SK-N-SH (cell line): ENCODE measurements at regions not wholly inside any gene's neighbourhood (a gene's known extent, or its start where the extent isn't known, plus 50 kb on each side); places are given as distances from the start of the nearest gene placed in this dataset.

Experiments
- CTCF ChIA-PET: fragments of 300-600, 350-600 bp; formaldehyde crosslinking; extraction: SDS; loops from one replicate; lab custom pipeline; 2021; lab: Yijun Ruan, JAX
- POLR2A ChIA-PET: fragments of 350-600 bp; sonication (Branson Sonifier 250); formaldehyde crosslinking; extraction: SDS; loops from one replicate; lab custom pipeline; 2020; ENCODE audit warnings: antibody characterized with exemption, inconsistent platforms; lab: Yijun Ruan, JAX
- DNase-seq: peaks from one replicate; pipeline ENCODE4 v3.0.0; 2012
- H2AFZ ChIP-seq: fragments of 200-600 bp; sonication (generic); 2 replicates; pipeline ENCODE4 v1.8.1; 2016; ENCODE audit warnings: antibody characterized with exemption, mild to moderate bottlenecking, low read depth
- H3F3A ChIP-seq: fragments of 200-600 bp; sonication (generic); replicated peaks from 2 replicates; pipeline ENCODE3; 2016; ENCODE audit warnings: antibody characterized with exemption, mild to moderate bottlenecking; ENCODE audit not compliant: insufficient read depth
- H3K27ac ChIP-seq, 2 experiments: fragments of 200-500 bp in 1 of 2; fragments of 200-600 bp in 1 of 2; sonication (Bioruptor generic) in 1 of 2; sonication (generic), shearing (Covaris generic) in 1 of 2; 2 replicates each; pipeline versions ENCODE4 v1.5.1 to v1.6.1; 2014 to 2016; ENCODE audit warnings: low read depth in 2 of 2, inconsistent platforms in 1 of 2, low read length in 1 of 2, mild to moderate bottlenecking in 1 of 2, mixed read lengths in 1 of 2
- H3K27me3 ChIP-seq: fragments of 200-600 bp; sonication (generic), shearing (Covaris generic); 2 replicates; pipeline ENCODE4 v1.6.1; 2016; ENCODE audit warnings: mixed run types; ENCODE audit not compliant: insufficient read depth
- H3K36me3 ChIP-seq, 2 experiments: fragments of 200-500 bp in 1 of 2; fragments of 200-600 bp in 1 of 2; sonication (Bioruptor generic) in 1 of 2; sonication (generic) in 1 of 2; replicated peaks in 1 of 2; 2 replicates each; pipeline versions ENCODE3 to v1.5.1; 2014 to 2016; ENCODE audit warnings: low read length in 1 of 2, mild to moderate bottlenecking in 1 of 2; ENCODE audit not compliant: insufficient read depth in 2 of 2, control insufficient read depth in 1 of 2
- H3K4me1 ChIP-seq, 2 experiments: fragments of 200-500 bp in 1 of 2; fragments of 200-600 bp in 1 of 2; sonication (Bioruptor generic) in 1 of 2; sonication (generic), shearing (Covaris generic) in 1 of 2; 2 replicates each; pipeline versions ENCODE4 v1.5.1 to v1.6.1; 2014 to 2016; ENCODE audit warnings: low read depth in 1 of 2, low read length in 1 of 2, mixed run types in 1 of 2; ENCODE audit not compliant: insufficient read depth in 2 of 2, control insufficient read depth in 1 of 2
- H3K4me2 ChIP-seq: fragments of 200-600 bp; sonication (generic), shearing (Covaris generic); 2 replicates; pipeline ENCODE4 v1.6.1; 2017; ENCODE audit warnings: mixed run types
- H3K4me3 ChIP-seq, 2 experiments: fragments of 200-500 bp in 1 of 2; fragments of 200-600 bp in 1 of 2; sonication (Bioruptor generic) in 1 of 2; sonication (generic), shearing (Covaris generic) in 1 of 2; 2 replicates each; pipeline versions ENCODE4 v1.5.1 to v1.8.1; 2014 to 2016; ENCODE audit warnings: low read depth in 2 of 2, inconsistent platforms in 1 of 2, low read length in 1 of 2, mild to moderate bottlenecking in 1 of 2, mixed read lengths in 1 of 2, moderate library complexity in 1 of 2
- H3K79me2 ChIP-seq: fragments of 200-600 bp; sonication (generic); 2 replicates; pipeline ENCODE4 v1.8.1; 2017; ENCODE audit warnings: mild to moderate bottlenecking; ENCODE audit not compliant: insufficient read depth
- H3K9ac ChIP-seq: fragments of 200-600 bp; sonication (generic); 2 replicates; pipeline ENCODE4 v1.6.1; 2017; ENCODE audit warnings: mixed run types
- H3K9me2 ChIP-seq: fragments of 200-600 bp; sonication (generic); 2 replicates; pipeline ENCODE4 v1.6.1; 2017; ENCODE audit warnings: mixed run types
- H3K9me3 ChIP-seq: fragments of 200-600 bp; sonication (generic); 2 replicates; pipeline ENCODE4 v1.6.1; 2017; ENCODE audit warnings: mixed run types, mild to moderate bottlenecking, moderate library complexity
- H4K20me1 ChIP-seq: fragments of 200-600 bp; sonication (generic); 2 replicates; pipeline ENCODE4 v1.6.1; 2017; ENCODE audit warnings: mild to moderate bottlenecking, mixed run types; ENCODE audit not compliant: insufficient read depth
- CHD2 ChIP-seq: fragments of 150-350 bp; IDR thresholded peaks from 2 replicates; pipeline ENCODE4 v1.6.1; 2018; ENCODE audit warnings: low read length; ENCODE audit not compliant: partially characterized antibody
- CTCF ChIP-seq: fragments of 200-600 bp; sonication (generic); IDR thresholded peaks from 2 replicates; pipeline ENCODE4 v1.6.1; 2017; ENCODE audit warnings: antibody characterized with exemption, mild to moderate bottlenecking, moderate library complexity
- FOSL2 ChIP-seq: IDR thresholded peaks from 2 replicates; pipeline ENCODE4 v1.4.0; 2012; ENCODE audit warnings: low read depth, mild to moderate bottlenecking, moderate library complexity, borderline replicate concordance
- IRF3 ChIP-seq: fragments of 150-350 bp; IDR thresholded peaks from 2 replicates; pipeline ENCODE4 v1.6.1; 2016; ENCODE audit warnings: mild to moderate bottlenecking, low read depth, low read length
- JUND ChIP-seq: IDR thresholded peaks from 2 replicates; pipeline ENCODE4 v1.4.0; 2012
- MEF2A ChIP-seq: IDR thresholded peaks from 2 replicates; pipeline ENCODE4 v1.4.0; 2012; ENCODE audit warnings: low read depth, borderline replicate concordance
- MXI1 ChIP-seq: IDR thresholded peaks from 2 replicates; pipeline ENCODE4 v1.6.1; 2012; ENCODE audit warnings: mild to moderate bottlenecking, low read depth, low read length, improper control_type of control experiment
- NFIC ChIP-seq: IDR thresholded peaks from 2 replicates; pipeline ENCODE4 v1.4.0; 2012; ENCODE audit warnings: borderline replicate concordance
- PBX3 ChIP-seq: IDR thresholded peaks from 2 replicates; pipeline ENCODE4; 2012
- POLR2AphosphoS5 ChIP-seq: IDR thresholded peaks from 2 replicates; pipeline ENCODE4 v1.6.1; 2012; ENCODE audit warnings: low read depth, low read length
- RAD21 ChIP-seq: IDR thresholded peaks from 2 replicates; pipeline ENCODE4 v1.6.1; 2012; ENCODE audit warnings: mild to moderate bottlenecking, low read length
- RCOR1 ChIP-seq: fragments of 150-350 bp; IDR thresholded peaks from 2 replicates; pipeline ENCODE4 v1.6.1; 2017; ENCODE audit warnings: antibody characterized with exemption, low read length
- REST ChIP-seq: IDR thresholded peaks from 2 replicates; pipeline ENCODE4 v1.6.1; 2012; ENCODE audit warnings: mild to moderate bottlenecking, low read depth, low read length, moderate library complexity
- RXRA ChIP-seq: IDR thresholded peaks from 2 replicates; pipeline ENCODE4 v1.4.0; 2012; ENCODE audit warnings: low read depth, mild to moderate bottlenecking, borderline replicate concordance
- SMC3 ChIP-seq: IDR thresholded peaks from 2 replicates; pipeline ENCODE4 v1.6.1; 2012; ENCODE audit warnings: low read depth, low read length, improper control_type of control experiment
- TAF1 ChIP-seq: IDR thresholded peaks from 2 replicates; pipeline ENCODE4 v1.6.1; 2012; ENCODE audit warnings: low read depth, mild to moderate bottlenecking, low read length, moderate library complexity, borderline replicate concordance
- YY1 ChIP-seq: IDR thresholded peaks from 2 replicates; pipeline ENCODE4 v1.4.0; 2012; ENCODE audit warnings: low read depth, mild to moderate bottlenecking
- ZBTB33 ChIP-seq: IDR thresholded peaks from 2 replicates; pipeline ENCODE4 v1.4.0; 2012; ENCODE audit warnings: low read depth, borderline replicate concordance
- WGBS: methylation state at CpG from one replicate; pipeline ENCODE4 v1.1.6; 2017; ENCODE audit warnings: low lambda C conversion rate; 5-methylcytosine and 5-hydroxymethylcytosine counted together

- H4K20me1 ChIP-seq: no peaks in the 10 kb centered on the region
- DNase-seq: no peak
- no peak overlapping the region for H3K27ac ChIP-seq
- no peaks in the 10 kb centered on the region for H3K9me2 ChIP-seq
- POLR2A ChIA-PET: no interaction called here
- WGBS: 10% methylated on average over 5 of the region's 7 CpGs
- no peaks in the 10 kb centered on the region; the same call in 1 of the 2 replicates for H3K27me3 ChIP-seq
- TF ChIP-seq MEF2A: no peak
- TF ChIP-seq RXRA: no peak
- TF ChIP-seq, all 33 proteins: peak for 0
- CTCF ChIA-PET: no interaction called here
- Histone ChIP-seq H3K4me3 (no peak overlapping the region), H3K79me2 (no peaks in the 10 kb centered on the region), H2AFZ (no peak overlapping the region), H3K36me3 (no peaks in the 10 kb centered on the region), H3K9ac (no peak overlapping the region), H3F3A (no peaks in the 10 kb centered on the region), H3K4me2 (no peak overlapping the region), H3K4me1 (no peaks in the 10 kb centered on the region), H3K9me3 (no peaks in the 10 kb centered on the region)
Measured at GRCh38 chr19:28303502-28303901, 909.4 kb downstream of the UQCRFS1 start.

- ChIA-PET POLR2A (no interaction called here), CTCF (interaction anchor here (0.6 kb wide), 1 partner anchor 42 kb away, joined by 4 read pairs; no protein-coding TSS in a partner anchor)
- no peak for TF ChIP-seq NFIC
- TF ChIP-seq RAD21: no peak
- TF ChIP-seq REST: no peak
- no peak for TF ChIP-seq SMC3
- TF ChIP-seq FOSL2: no peak
- no peak for TF ChIP-seq RXRA
- TF ChIP-seq CHD2: no peak
- no peak for TF ChIP-seq TAF1
- TF ChIP-seq POLR2AphosphoS5: no peak
- no peak for TF ChIP-seq YY1
- no peak for TF ChIP-seq ZBTB33
- no peak for TF ChIP-seq IRF3
- TF ChIP-seq MEF2A: no peak
- TF ChIP-seq MXI1: no peak
- no peak for TF ChIP-seq JUND
- no peak for TF ChIP-seq PBX3
- no peak for TF ChIP-seq CTCF
- no peak for TF ChIP-seq RCOR1
Measured at GRCh38 chr19:28301961-28302360, 911.0 kb downstream of the UQCRFS1 start.

More at GRCh38 chr19:28301961-28302360, 911.0 kb downstream of the UQCRFS1 start:
- Histone ChIP-seq H3K27ac (no peak overlapping the region), H3K4me1 (no peaks in the 10 kb centered on the region), H3K36me3 (no peaks in the 10 kb centered on the region), H3K4me2 (no peak overlapping the region), H3K9me3 (no peaks in the 10 kb centered on the region), H3K9me2 (no peaks in the 10 kb centered on the region), H2AFZ (no peak overlapping the region), H3K4me3 (no peak overlapping the region), H4K20me1 (no peaks in the 10 kb centered on the region), H3K27me3 (no peaks in the 10 kb centered on the region; the same call in 1 of the 2 replicates), H3K79me2 (no peaks in the 10 kb centered on the region), H3K9ac (no peak overlapping the region), H3F3A (no peaks in the 10 kb centered on the region)
- WGBS: 0% methylated on average over 5 of the region's 5 CpGs
- no peak for DNase-seq
